GM23338 (cell line): ENCODE measurements at regions not wholly inside any gene's neighbourhood (a gene's known extent, or its start where the extent isn't known, plus 50 kb on each side); places are given as distances from the start of the nearest gene placed in this dataset.

ENCODE experiments used
- CTCF ChIP-seq, 2 experiments: fragments of 200-600 bp in 1 of 2; sonication (generic) in 1 of 2; conservative IDR thresholded peaks; 2 replicates each; pipeline versions ENCODE4 v1.5.1 to v1.6.1; 2016 to 2017; ENCODE audit warnings: antibody characterized with exemption in 2 of 2, low read depth in 2 of 2, mild to moderate bottlenecking in 2 of 2, moderate library complexity in 1 of 2
- POLR2AphosphoS5 ChIP-seq: IDR thresholded peaks from 2 replicates; pipeline ENCODE4 v1.6.1; 2016; ENCODE audit warnings: antibody characterized with exemption, low read depth
- STAT1 ChIP-seq: IDR thresholded peaks from one replicate; pipeline ENCODE4 v1.6.1; 2016; ENCODE audit warnings: antibody characterized with exemption; ENCODE audit not compliant: unreplicated experiment

DNA sequence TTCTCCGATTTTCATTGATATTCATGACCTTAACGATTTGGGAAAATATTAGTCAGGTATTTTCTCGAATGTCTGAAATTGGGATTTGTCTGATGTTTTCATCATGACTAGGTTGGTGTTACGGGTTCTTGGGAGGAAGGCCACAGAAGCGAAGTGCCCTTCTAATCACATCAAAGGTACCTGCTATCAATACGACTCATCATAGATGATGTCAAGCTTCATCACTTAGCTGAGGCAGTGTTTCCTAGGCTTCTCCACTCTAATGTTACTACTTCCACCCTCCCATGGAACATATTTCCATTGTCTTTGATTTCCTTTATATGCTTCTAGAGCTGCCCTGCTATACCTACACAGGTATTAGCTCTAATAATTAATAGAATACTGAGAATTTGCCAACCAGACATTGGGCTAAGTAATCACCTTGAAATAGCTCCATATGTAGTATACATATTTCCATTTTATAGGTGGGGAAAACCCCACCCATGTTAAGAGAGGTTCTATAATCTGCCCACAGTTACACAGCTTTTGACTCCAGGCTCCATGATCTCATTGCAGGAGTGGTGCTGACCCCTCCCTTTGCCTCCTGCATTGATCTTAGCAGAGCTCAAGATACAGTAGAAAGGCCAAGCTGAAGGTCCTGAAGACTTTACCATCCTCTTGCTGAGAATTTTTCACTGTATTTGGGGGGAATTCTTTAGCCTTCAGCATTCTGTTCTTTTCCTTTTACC is 238.6 kb upstream of the ADAMTSL1 start:
- TF ChIP-seq POLR2AphosphoS5 (no peak), CTCF (conservative IDR thresholded peaks at IDR 0.05; ENCODE audit: low read depth in 2 of 2) (no peak), STAT1 (no peak)
